ENCODE measurements at regions not wholly inside any gene's neighbourhood (a gene's known extent, or its start where the extent isn't known, plus 50 kb on each side); places are given as distances from the start of the nearest gene placed in this dataset.
"Not testable (repeated sequence)": the region's sequence is repeated elsewhere in the genome, so short reads cannot be mapped to it uniquely, and the experiment has no call there.

DNA sequence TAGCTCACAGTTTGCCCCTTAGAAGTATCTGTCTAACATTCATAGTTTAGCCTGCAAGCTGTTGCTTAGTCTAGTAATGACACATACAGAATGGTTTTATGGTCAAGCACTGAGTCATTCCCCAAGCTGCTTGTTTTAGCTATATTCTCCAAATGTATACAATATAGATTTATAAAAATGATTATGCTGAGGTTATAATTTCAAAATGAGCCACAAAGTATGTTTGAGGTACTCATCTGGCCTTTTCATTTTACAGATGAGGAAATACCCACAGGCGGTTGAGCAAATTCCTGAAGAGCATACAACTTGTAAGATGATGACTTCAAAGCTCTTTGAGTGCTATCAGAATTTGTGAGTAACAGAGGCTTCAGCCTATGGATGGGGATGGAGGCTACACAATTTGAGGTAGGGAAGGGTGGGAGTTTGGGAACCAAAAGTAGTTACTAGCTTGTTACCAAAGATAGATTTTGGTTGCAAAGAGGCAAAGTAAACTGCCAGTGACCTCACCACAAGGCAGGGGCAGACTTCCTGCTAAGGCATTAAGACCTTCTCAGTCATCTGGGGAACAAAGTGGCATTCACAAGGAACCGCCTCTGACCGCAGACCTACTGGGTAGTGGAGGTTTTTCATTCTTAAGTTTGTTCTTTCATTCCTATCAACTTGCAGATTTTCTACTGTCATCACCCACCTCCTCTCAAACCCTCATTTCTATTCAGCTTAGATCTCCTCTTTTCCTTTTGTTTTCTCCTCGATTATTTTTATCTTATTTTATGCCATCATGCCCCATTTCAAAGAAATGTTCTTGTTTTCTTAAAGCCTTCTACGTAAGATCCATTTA, 257.2 kb upstream of the NECTIN3 start:
- DNase-seq (ENCODE audit: low read depth): no peak

DNA sequence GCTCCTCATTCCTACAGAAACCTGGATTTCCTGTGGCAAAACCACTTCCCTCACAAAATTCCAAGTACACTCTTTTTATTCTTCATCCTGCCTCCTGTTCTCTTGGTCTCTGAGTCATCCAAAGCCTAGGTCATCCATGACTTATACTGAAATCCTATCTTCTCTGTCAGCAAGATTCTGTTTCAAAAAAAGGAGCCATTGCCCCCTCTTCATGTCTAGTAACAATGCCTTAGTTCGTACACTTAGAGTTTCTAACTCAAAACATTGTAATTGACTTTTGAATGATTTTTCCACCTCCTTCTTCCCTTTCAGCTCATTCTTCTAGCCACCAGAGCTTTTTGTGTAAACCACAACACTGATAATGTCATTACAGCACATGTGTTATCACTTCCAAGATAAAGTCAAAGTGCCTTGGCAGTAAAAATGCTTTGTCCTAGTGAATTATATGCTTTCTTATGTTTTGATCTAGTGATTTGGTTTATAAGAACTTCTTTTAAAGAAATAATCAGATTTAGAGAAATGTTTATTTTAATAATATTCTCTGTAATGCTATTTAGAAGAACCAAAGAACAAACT, 256.5 kb upstream of the NECTIN3 start:
- DNase-seq (ENCODE audit: low read depth): no peak

DNA sequence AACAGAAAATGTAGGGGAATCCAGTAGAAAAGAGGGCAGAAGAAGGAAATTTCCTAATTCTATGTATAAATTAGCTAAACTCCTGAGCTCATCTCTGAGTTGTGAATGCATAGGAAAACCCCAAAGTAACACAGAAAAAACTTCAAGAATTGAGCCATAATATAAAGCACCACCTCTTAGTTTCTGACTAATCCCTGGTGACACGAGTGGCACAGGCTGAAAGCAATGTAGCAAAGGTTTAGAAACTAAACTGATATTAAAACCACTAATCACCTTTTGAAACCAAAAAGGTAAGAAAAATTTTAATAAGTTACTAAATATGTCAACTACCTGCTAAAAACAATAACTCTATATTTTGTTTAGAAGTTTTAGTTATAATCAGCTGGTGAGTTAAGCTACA, 255.6 kb upstream of the NECTIN3 start:
- no peak for DNase-seq (ENCODE audit: low read depth)

DNA sequence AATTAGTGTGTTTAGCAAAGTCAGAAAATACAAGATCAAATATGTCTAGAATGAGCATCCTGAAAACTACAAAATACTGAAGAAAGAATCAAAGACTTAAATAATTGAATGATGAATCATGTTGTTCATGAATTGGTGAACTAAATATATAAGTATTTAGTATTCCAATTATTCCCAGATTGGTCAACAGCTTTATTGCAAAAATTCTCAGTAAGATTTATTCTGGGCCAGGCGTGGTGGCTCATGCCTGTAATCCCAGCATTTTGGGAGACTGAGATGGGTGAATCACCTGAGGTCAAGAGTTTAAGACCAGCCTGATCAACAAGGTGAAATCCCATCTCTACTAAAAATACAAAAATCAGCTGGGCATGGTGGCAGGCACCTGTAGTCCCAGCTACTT, 250.0 kb upstream of the NECTIN3 start:
- no peak for DNase-seq (ENCODE audit: low read depth)

DNA sequence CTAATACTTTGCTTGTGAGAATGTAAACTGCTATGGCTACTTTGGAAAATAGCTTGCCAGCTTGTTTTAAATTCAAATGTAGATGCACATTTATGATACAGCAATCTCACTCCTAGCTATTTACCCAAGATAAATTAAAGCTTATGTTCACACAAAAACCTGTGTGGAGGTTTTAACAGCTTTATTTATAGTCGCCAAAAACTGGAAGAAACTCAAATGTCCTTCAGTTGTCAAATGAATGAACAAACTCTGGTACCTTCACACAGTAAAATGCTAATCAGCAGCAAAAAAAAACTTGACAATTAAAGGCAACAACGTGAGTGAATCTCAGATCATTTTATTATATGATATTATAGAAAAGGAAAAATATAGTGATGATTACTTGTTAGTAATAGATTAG, 248.6 kb upstream of the NECTIN3 start:
- DNase-seq (ENCODE audit: low read depth): no peak

DNA sequence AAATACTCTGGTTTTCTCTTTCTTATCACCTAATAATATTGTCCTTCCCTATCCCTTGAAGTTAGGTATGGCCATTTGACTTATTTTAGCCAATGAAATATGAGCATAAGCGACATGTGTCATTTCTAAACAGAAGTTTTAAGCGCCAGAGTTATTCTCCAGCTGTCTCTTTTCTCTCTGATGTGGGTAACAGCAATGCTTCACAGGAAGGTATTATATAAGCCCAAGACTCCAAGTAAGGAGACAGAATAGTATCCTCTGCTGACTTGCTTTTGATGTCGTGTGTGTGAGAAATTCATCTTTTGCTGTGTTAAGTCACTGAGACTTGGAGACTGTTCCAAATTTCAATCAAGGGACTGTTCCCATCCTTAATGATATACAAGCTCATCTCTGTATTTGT, 224.6 kb upstream of the NECTIN3 start:
- DNase-seq (ENCODE audit: low read depth): no peak

DNA sequence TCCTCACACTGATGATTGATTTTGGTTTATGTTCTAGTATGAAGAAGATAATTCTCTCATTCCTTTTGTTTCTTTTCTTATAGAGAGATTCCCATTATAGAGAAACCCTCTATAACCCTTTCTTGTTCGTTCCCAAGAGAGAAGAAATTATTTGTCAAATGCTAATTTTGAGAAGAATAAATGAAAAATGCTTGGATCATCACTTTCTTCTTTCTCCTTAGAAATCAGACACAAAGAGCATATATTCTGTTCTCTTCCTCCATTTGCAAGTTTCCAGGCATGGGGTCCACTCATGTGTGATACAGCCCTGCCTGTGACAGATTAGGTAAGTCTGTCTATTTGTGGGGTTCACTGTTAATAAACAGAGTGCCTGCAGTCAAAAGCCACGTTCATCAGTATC, 222.6 kb upstream of the NECTIN3 start:
- DNase-seq (ENCODE audit: low read depth): no peak

DNA sequence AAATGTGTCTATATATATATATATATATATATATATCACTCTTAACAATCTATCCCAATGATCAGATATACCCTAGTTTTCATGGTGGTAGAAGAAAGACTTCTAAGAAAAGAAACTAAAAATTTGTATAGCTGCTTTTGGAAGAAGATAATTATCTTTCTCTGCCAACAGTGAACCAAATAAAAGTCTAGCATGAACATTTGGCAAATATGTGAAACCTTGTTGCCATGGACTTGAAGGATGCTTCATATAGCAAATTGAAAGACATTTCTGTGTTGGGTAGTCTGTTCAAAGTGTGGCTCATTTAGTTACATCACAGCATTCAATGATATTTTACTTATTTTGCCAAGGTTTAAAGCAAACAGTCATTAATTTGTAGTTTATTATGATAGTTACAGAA, 219.9 kb upstream of the NECTIN3 start:
- no peak for DNase-seq (ENCODE audit: low read depth)

DNA sequence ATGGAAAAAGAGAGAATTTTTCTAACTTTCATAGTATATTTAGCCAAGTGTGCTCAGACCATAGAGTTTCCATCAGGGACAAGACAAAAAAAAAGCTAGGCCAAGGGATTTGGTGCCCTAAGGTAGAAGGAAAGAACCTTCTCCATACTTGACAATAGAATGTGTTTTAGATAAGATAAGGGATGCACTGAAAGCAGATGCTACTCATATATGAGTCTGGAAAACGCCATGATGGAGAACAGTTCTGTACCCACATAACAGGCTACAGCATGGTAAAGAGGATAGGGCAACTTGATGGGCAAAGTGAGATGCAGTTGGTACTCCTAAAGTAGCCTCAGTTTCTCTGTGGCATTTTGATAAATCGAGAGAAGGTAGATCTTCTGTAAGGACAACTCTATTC, 216.4 kb upstream of the NECTIN3 start:
- no peak for DNase-seq (ENCODE audit: low read depth)

DNA sequence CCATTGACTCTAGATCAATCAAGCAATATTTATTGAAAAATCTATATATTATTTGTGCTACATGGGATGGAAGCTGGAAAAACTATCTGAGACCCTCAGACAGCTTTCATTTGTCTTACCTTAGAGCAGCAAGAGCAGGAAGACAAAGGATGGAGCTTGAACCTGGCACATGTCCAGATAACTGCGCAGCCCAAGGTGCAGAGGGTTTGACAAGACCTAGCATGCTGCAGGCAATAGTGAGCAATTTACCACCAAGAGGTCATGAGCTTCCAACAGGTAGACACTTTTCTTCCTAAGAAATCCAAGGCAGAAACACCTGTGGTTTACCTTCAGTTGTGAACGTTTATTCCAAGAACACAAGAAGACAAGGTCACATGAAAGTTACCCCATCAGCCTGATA, 214.7 kb upstream of the NECTIN3 start:
- no peak for DNase-seq (ENCODE audit: low read depth)

DNA sequence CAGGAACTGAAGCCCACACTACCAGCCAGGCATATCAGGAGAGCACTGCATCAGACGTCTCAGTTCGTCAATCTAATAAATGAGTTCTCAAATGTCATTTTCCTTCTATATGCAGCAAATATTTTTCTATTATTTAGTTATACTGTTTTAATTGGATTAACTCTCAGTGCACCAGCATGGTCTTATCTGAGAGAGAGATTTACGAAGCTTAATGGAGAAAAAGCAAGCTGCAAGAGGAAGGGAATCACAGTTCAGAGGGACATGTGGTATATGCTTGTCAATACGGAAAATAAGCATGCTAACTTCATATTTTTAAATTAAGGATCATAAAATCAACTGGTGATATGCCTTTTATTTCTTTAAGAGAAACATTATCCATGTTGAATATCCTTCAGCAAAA, 213.1 kb upstream of the NECTIN3 start:
- DNase-seq (ENCODE audit: low read depth): no peak

DNA sequence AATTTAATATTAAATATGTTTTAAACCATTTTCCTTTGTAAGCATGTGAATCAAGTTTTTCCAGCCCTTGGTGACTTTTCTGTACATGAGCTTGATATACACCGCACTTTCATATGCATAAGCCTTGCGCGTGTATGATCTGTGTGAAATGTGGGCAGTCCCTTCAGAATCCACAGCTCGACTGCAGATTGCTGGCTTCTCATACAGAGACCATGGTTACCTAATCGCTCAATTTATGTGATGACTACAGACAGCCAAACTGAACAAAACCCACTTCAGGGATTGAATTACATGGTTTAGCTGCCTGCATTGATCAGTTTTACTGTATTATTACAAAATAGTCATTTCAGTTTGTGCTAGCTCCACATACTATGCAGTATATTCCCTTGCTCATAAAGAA, 212.3 kb upstream of the NECTIN3 start:
- DNase-seq (ENCODE audit: low read depth): no peak

DNA sequence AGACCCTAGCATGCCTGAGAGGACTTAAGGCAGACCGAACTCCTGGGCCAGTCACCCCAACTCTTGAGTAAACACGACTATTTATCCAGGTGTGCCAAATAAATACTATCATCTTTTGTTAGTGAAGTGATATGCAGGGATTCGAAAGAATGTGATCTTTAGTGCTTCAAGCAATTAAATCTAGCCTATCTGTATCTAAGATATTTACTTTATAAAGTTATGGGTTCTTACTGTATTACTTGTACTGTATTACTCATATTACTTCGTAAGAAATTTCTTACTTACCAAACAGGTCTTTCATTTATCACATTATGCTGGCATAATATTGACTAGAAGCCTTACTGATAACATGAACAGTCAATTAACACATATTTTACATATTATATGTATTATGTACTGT, 211.6 kb upstream of the NECTIN3 start:
- no peak for DNase-seq (ENCODE audit: low read depth)

DNA sequence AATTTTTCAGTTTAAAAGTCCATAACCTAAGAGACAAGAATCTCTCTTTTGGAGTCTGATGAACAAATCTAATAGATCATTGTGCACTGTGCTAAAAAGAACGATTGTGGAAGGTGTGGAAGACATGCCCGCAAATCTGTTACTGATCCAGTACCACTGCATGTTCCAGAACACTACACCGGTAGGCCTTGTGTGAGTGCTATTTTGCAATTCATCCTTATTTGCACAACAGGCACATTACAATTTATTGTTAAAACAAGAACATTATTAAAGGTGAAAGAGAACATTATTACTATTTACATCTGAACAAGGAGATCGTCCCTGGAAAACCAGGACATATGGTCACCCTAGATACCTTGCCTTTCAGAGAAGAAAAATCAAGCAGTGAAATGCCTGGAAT, 205.7 kb upstream of the NECTIN3 start:
- no peak for DNase-seq (ENCODE audit: low read depth)

DNA sequence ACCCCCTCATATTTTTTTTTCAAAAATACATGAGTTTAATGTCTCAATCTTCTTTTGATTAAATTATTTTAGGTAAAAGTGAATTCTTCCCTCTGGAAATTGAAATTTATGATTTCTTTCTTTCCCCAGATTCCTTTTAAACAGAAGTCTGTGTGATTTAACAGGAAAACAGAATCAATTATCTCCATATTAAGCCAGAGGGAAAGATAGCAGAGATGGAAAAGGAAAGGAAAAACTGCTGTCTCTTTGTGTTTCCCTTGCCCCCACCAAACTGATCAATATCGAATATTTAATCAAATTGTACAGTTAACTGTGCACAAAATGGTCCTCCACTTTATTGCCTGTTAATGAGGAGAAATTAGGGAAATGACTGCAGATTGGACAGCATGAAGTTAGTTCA, 203.5 kb upstream of the NECTIN3 start:
- no peak for DNase-seq (ENCODE audit: low read depth)

DNA sequence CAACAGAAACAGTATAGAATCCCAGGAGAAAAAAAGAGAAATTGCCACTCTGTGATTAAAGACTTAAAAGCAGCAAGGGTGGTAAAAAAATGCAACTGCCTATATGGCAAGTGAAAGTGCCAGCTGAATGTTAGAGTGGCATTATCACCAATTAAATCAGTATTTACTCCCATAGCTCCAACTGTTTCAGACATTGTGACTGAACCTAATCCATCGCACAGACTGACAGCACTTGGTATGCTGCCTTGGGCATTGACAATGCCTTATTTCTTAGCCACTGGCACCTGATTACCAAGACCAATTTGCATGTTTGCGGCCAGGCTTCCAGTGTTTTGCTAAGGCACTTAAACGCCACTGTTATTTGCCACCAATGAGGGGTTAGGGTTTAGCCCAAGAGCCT, 201.9 kb upstream of the NECTIN3 start:
- no peak for DNase-seq (ENCODE audit: low read depth)

DNA sequence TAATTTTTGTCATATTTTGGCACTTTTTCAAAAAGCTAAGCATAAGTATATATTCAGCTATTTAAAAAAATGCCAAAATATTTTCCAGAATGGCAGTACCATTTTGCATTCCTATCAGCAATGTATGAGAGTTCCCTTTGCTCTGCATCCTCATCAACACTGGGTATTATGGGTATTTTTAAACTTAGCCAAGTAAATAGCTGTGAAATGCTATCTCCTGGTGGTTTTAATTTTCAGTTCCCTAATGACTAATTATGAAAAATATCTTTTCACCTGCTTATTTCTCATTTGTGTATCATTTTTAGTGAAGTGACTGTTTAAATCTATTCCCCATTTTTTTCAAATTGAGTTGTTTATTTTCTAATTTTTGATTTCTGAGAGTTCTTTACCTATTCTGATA, 199.7 kb upstream of the NECTIN3 start:
- DNase-seq (ENCODE audit: low read depth): no peak

DNA sequence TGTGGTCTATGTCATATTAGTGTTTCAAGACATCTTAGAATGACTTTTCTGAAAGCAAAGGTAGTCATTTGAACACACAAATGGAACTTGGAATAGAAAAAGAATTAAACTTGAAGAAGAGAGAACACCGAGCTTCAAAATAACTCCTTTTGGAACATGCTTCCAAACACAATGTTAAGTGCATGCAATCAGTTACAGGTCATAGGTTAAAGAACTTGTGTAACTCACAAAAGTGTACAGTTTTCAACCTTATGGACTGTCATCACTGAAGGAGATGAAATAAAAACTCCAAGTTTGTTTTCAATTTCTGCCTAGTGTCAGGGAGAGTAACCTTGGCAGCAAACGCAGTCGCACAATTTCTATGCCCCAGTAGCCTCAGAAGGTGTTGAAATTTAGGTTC, 192.9 kb upstream of the NECTIN3 start:
- no peak for DNase-seq (ENCODE audit: low read depth)

DNA sequence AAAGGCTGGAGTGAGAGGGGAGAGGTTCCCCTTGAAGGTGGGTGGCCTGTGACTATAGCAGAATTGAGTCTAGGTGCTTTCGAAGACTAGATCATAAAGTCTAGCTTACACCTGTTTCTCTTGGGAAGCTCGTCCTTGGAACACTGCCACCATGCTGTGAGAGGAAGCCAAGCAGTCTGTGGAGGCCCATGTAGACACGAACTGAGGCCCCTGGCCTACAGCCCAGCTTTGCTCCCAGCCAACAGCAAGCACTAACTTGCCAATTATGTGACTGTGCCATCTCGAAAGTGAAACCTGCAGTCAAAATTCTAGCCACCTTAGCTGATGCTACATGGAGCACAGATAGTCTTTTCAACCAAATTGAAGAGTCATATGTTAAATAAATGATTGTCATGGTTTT, 190.5 kb upstream of the NECTIN3 start:
- no peak for DNase-seq (ENCODE audit: low read depth)

DNA sequence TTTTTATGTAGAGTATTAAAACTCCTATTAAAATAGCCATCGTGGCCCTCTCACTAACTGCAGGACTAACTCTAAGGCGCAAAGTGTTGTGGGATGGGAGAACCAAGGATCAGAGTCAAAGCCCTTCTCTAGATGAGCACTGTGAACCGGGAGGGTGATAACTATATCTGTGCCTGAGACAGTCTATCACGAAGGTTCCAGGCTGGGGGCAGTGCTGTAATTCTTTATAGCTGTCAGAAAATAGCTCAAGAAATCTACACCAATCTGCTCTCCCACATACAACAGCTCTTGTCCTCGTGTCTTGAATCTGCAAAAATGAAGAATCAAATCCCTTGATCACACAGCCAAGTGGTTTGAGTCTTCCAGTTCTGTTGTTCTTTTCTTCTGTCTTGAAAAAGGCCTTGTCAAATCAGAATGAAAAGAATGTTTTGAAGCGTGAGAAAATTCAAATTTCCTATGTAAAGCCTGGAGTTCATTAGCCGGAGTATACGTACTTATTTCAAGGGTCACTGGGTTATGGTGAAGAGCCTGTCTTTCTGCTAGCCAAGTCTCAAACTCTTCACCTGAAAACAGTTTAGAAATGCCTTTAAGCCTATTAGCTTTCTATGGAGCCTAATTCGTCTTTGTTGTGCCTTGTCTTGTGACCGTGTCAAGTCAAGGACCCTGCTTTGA, 185.3 kb upstream of the NECTIN3 start:
- DNase-seq (ENCODE audit: low read depth): no peak

DNA sequence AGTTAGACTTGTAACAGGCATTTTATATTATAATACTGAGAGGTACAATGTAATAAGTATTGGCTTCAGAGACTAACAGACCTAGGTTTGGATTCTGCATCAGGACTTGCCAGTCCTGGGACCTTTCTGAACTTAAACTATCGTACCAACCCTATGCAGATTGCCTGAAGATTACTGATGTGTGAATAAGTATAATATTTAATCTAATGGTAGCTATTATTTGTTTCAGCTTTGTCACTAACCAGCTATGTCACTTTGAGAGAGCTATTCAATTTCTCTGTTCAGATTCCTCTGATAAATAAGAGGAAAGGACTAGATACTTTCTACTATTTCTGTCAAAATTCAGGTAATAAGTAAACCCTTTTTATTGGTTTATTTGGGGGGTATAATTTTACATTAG, 184.4 kb upstream of the NECTIN3 start:
- DNase-seq (ENCODE audit: low read depth): no peak

DNA sequence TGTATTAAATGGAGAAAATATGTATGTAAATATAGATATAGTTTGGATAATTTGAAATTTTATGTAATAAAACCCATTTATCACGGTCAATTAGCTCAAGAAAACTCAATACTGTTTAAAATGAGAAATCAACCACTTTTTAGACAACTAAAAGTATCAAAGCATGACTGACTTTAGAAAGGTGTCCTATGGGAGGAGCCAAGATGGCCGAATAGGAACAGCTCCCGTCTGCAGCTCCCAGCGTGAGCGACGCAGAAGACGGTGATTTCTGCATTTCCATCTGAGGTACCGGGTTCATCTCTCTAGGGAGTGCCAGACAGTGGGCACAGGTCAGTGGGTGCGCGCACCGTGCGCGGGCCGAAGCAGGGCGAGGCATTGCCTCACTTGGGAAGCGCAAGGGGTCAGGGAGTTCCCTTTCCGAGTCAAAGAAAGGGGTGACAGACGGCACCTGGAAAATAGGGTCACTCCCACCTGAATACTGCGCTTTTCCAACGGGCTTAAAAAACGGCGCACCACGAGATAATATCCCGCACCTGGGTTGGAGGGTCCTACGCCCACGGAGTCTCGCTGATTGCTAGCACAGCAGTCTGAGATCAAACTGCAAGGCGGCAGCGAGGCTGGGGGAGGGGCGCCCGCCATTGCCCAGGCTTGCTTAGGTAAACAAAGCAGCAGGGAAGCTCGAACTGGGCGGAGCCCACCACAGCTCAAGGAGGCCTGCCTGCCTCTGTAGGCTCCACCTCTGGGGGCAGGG, 182.8 kb upstream of the NECTIN3 start:
- DNase-seq (ENCODE audit: low read depth): not testable (repeated sequence)

DNA sequence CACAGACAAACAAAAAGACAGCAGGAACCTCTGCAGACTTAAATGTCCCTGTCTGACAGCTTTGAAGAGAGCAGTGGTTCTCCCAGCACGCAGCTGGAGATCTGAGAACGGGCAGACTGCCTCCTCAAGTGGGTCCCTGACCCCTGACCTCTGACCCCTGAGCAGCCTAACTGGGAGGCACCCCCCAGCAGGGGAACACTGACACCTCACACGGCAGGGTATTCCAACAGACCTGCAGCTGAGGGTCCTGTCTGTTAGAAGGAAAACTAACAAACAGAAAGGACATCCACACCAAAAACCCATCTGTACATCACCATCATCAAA, 182.3 kb upstream of the NECTIN3 start:
- not testable (repeated sequence) for DNase-seq (ENCODE audit: low read depth)

Data from stimulated activated CD8-positive, alpha-beta memory T cell treated with anti-CD3 and anti-CD28 coated beads, Interleukin-15, amount 100 ng/mL, for 1 hour (primary cell).